Testis (tissue), 2 donors: ENCODE measurements at regions not wholly inside any gene's neighbourhood (a gene's known extent, or its start where the extent isn't known, plus 50 kb on each side); places are given as distances from the start of the nearest gene placed in this dataset.

Experiments
- POLR2A ChIP-seq: fragments of 450-650 bp; IDR thresholded peaks from one replicate; pipeline ENCODE4 v1.6.1; 2017; ENCODE audit warnings: antibody characterized with exemption, mild to moderate bottlenecking, moderate library complexity
- TF ChIP-seq, protein P1 (sequence below), 3 experiments: fragments of 450-650 bp in 2 of 3; fragments of 200-600 bp in 1 of 3; sonication (generic) in 1 of 3; IDR thresholded peaks; one replicate each; pipeline ENCODE4 v1.5.1; 2016 to 2019; ENCODE audit warnings: antibody characterized with exemption in 3 of 3, mild to moderate bottlenecking in 2 of 3, moderate library complexity in 1 of 3

DNA sequence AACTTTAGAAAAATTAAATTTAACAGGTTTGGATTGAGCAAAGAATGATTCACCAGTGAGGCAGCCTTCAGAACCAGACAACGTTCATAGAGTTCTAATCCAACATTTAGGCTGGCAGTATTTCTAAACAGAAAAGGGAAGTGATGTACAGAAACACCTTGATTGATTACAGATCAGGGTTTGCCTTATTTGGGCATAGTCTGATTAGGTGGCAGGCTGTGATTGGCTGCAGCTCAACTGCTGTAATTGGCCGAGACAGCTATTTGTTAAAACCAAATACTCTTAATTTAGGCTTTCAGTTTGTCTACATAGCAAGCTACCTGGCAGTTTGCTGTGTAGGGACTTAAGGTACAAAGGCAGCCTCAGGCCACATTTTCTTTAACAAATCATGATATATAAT lies 802.5 kb downstream of the IPMK start:
- TF ChIP-seq, protein P1, sequence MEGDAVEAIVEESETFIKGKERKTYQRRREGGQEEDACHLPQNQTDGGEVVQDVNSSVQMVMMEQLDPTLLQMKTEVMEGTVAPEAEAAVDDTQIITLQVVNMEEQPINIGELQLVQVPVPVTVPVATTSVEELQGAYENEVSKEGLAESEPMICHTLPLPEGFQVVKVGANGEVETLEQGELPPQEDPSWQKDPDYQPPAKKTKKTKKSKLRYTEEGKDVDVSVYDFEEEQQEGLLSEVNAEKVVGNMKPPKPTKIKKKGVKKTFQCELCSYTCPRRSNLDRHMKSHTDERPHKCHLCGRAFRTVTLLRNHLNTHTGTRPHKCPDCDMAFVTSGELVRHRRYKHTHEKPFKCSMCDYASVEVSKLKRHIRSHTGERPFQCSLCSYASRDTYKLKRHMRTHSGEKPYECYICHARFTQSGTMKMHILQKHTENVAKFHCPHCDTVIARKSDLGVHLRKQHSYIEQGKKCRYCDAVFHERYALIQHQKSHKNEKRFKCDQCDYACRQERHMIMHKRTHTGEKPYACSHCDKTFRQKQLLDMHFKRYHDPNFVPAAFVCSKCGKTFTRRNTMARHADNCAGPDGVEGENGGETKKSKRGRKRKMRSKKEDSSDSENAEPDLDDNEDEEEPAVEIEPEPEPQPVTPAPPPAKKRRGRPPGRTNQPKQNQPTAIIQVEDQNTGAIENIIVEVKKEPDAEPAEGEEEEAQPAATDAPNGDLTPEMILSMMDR (IDR thresholded peaks at IDR 0.05) = no peak
- TF ChIP-seq POLR2A = no peak
